ENCODE measurements at regions not wholly inside any gene's neighbourhood (a gene's known extent, or its start where the extent isn't known, plus 50 kb on each side); places are given as distances from the start of the nearest gene placed in this dataset.
A peak's percentile ranks its signal among the peaks of the same experiment; 100 is the strongest.

DNA sequence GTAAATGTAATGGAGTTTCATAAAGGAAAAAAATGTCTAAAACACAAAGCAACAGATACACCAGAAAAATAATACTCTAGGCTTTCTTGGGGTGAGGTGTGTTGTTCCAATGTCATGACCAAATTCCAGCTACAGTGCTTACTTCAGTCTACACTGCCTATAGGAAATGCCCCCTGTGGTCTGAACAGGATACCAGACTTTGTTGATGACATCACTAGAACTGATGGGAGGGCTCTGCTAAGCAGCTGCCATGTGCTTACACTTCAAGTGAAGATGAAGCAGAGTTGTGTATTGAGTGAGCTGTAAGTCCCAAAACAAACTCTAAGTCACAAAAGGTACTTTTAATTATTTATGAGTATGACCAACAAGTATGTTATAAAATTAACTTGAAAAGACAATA, 456.1 kb upstream of the IL12A start:
- Histone ChIP-seq H2AFZ (ENCODE audit: low read depth, low read length) (no peak overlapping the region), H3K36me3 (ENCODE audit: insufficient read depth, low read length) (no peaks in the 10 kb centered on the region), H3K27me3 (ENCODE audit: insufficient read depth, low read length) (no peaks in the 10 kb centered on the region), H3K4me3 (ENCODE audit: low read length) (no peak overlapping the region), H3K4me1 (ENCODE audit: insufficient read depth, low read length) (no peaks in the 10 kb centered on the region), H3K9me3 (ENCODE audit: low read length) (no peaks in the 10 kb centered on the region)

DNA sequence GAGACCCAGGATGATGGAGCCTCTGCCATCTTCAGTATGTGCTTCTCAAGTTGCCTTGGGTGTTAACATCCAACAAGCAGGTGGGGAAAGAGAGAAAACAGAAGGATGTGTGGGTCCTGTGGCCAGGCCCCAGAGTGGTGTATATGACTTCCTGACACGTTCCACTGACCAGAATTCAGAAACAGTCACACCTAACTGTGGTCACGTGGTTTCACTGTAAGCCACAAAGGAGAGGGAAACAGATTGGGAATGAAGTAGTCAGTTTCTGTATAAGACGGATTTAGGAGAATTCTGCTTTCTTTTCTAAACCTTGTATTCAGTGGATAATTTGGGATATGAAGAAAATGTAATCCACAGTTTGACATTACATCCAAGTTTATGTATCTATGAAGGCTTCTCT, 454.1 kb upstream of the IL12A start:
- H3K4me3 ChIP-seq (ENCODE audit: low read length): no peak overlapping the region
- H2AFZ ChIP-seq (ENCODE audit: low read depth, low read length): no peak overlapping the region
- H3K4me1 ChIP-seq (ENCODE audit: insufficient read depth, low read length): no peaks in the 10 kb centered on the region
- no peaks in the 10 kb centered on the region for H3K9me3 ChIP-seq (ENCODE audit: low read length)
- no peaks in the 10 kb centered on the region for H3K36me3 ChIP-seq (ENCODE audit: insufficient read depth, low read length)
- H3K27me3 ChIP-seq (ENCODE audit: insufficient read depth, low read length): no peaks in the 10 kb centered on the region

- Histone ChIP-seq H2AFZ (ENCODE audit: low read depth, low read length) (no peak overlapping the region), H3K4me3 (ENCODE audit: low read length) (no peak overlapping the region), H3K4me1 (ENCODE audit: insufficient read depth, low read length) (no peaks in the 10 kb centered on the region), H3K36me3 (ENCODE audit: insufficient read depth, low read length) (no peaks in the 10 kb centered on the region), H3K27me3 (ENCODE audit: insufficient read depth, low read length) (no peaks in the 10 kb centered on the region), H3K9me3 (ENCODE audit: low read length) (no peaks in the 10 kb centered on the region)
Measured at GRCh38 chr3:159536876-159537275, 451.8 kb upstream of the IL12A start.

DNA sequence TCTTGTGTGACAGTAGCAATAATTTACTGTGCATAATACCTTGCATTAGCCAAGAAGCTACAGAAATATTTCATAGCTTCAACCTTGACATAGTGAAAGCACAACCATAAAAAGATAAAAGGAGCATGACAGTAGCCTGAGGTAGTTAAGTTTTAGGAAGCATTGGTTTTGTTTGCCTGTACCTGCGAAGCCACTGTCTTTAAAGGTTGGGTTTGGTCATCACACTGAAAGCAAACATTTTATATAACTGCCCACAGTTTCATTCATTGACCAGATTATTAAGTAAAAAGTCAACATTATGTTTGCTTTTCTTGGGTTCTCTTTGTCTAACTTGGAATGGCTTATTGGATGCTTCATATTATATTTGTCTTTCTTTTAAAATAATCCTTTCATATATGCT, 450.1 kb upstream of the IL12A start:
- Histone ChIP-seq H3K9me3 (ENCODE audit: low read length) (no peaks in the 10 kb centered on the region), H2AFZ (ENCODE audit: low read depth, low read length) (no peak overlapping the region), H3K27me3 (ENCODE audit: insufficient read depth, low read length) (no peaks in the 10 kb centered on the region), H3K4me3 (ENCODE audit: low read length) (no peak overlapping the region), H3K36me3 (ENCODE audit: insufficient read depth, low read length) (no peaks in the 10 kb centered on the region), H3K4me1 (ENCODE audit: insufficient read depth, low read length) (no peaks in the 10 kb centered on the region)

DNA sequence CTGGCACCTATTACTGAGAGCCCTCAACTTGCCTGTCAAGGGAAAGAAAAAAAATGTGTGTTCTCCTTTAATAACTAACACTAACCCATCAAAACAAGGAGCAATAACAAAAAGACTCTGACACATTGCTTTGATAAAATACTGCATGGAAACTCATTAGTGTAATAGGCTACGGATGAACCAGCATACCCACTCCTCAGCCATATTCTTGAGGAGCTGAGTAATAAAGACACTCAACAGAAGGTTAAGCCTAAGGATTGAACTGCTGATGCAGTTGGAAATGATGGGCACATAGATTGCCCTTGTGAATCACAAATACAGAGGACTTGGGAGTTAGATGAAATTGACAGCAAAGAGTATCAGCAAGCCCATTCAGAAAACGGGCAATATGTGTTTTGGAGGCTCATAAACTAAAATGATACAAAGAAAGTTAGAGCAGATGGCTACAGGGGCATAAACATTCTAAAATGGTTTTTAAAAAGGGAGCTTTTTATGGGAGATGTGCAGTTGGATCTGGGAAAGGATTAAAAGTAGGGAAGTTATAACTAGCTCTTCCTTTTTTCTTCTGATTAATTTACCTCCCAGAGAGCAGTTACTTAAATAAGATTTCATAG, 447.6 kb upstream of the IL12A start:
- H3K27me3 ChIP-seq (ENCODE audit: insufficient read depth, low read length): no peaks in the 10 kb centered on the region
- no peaks in the 10 kb centered on the region for H3K36me3 ChIP-seq (ENCODE audit: insufficient read depth, low read length)
- H3K4me1 ChIP-seq (ENCODE audit: insufficient read depth, low read length): no peaks in the 10 kb centered on the region
- H3K9me3 ChIP-seq (ENCODE audit: low read length): no peaks in the 10 kb centered on the region
- no peak overlapping the region for H3K4me3 ChIP-seq (ENCODE audit: low read length)
- no peak overlapping the region for H2AFZ ChIP-seq (ENCODE audit: low read depth, low read length)

DNA sequence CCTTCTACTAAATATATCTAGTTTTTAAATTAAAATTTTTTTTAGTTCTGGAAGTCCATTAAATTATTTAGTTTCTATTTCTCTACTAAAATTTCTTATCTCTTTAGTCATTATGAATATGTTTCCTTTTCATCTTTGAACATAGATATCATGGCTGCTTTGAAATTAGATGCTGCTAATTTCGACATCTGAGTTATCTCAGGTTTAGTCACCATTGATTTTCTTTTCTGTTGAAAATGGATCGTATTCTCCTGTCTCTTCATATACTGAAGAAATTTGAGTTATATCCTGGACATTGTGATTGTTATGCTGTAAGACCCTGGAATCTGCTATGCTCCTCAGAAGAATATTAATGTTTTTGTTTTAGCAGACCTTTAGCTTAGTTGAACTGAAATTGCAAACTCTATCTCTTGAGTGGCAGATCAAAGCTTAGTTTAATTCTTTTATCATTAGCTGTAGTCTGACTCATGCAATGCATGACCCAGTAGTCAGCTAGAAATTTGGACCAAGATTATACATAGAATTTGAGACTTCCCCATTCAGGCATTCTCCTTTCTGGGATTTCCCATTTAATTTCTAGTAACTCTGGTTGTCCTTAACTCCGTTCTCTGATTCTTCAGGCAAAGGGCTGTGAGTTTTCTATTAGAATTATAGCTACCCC, 439.8 kb upstream of the IL12A start:
- no peaks in the 10 kb centered on the region for H3K9me3 ChIP-seq (ENCODE audit: low read length)
- no peak overlapping the region for H3K4me3 ChIP-seq (ENCODE audit: low read length)
- H3K4me1 ChIP-seq (ENCODE audit: insufficient read depth, low read length): no peaks in the 10 kb centered on the region
- no peaks in the 10 kb centered on the region for H3K27me3 ChIP-seq (ENCODE audit: insufficient read depth, low read length)
- no peak overlapping the region for H2AFZ ChIP-seq (ENCODE audit: low read depth, low read length)
- no peaks in the 10 kb centered on the region for H3K36me3 ChIP-seq (ENCODE audit: insufficient read depth, low read length)

DNA sequence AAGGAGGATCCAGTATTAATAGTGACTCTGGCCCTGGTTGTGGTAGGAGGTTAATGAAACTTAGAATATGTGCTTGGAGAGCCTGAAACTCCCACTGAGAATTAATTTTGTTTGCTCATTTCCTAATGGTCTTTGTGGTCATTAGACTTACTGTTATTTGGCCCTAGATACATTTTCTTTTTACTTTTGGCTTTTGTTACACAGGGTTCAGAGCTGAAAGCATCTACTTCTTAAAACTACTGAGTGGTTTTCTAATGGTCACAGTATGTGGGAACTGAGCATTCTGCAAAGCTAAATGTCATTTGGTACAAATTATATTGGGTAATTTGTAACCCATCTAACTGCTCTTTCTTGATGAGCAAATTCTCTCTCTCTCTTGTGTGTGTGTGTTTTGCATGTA, 433.4 kb upstream of the IL12A start:
- no peaks in the 10 kb centered on the region for H3K27me3 ChIP-seq (ENCODE audit: insufficient read depth, low read length)
- H3K4me1 ChIP-seq (ENCODE audit: insufficient read depth, low read length): peaks cover 7% of the 10 kb centered on the region
- H3K4me3 ChIP-seq (ENCODE audit: low read length): no peak overlapping the region
- no peaks in the 10 kb centered on the region for H3K9me3 ChIP-seq (ENCODE audit: low read length)
- H2AFZ ChIP-seq (ENCODE audit: low read depth, low read length): no peak overlapping the region
- no peaks in the 10 kb centered on the region for H3K36me3 ChIP-seq (ENCODE audit: insufficient read depth, low read length)

DNA sequence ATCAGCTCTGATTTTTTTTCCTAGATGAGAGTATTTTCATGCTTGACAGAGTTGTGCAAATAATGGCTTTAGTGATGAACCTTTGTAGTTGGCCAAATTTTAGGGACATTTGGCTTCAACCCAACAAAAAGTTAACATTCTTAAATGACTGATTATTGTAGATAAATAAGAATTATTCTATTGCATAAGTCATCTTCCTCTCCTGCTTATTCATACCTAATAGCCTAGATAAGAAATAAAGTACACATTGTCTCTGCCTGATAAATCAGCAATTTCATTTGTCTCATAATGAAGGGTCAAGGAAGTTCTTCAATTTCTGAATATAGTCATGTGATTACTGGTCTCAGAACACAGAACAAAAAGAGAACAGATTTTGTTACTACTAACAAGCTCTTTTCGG, 428.9 kb upstream of the IL12A start:
- Histone ChIP-seq H3K4me1 (ENCODE audit: insufficient read depth, low read length) (peaks cover 15% of the 10 kb centered on the region), H3K27me3 (ENCODE audit: insufficient read depth, low read length) (no peaks in the 10 kb centered on the region), H3K4me3 (ENCODE audit: low read length) (peak overlapping the region; percentile 18), H2AFZ (ENCODE audit: low read depth, low read length) (peak overlapping the region; percentile 76), H3K9me3 (ENCODE audit: low read length) (no peaks in the 10 kb centered on the region), H3K36me3 (ENCODE audit: insufficient read depth, low read length) (no peaks in the 10 kb centered on the region)

DNA sequence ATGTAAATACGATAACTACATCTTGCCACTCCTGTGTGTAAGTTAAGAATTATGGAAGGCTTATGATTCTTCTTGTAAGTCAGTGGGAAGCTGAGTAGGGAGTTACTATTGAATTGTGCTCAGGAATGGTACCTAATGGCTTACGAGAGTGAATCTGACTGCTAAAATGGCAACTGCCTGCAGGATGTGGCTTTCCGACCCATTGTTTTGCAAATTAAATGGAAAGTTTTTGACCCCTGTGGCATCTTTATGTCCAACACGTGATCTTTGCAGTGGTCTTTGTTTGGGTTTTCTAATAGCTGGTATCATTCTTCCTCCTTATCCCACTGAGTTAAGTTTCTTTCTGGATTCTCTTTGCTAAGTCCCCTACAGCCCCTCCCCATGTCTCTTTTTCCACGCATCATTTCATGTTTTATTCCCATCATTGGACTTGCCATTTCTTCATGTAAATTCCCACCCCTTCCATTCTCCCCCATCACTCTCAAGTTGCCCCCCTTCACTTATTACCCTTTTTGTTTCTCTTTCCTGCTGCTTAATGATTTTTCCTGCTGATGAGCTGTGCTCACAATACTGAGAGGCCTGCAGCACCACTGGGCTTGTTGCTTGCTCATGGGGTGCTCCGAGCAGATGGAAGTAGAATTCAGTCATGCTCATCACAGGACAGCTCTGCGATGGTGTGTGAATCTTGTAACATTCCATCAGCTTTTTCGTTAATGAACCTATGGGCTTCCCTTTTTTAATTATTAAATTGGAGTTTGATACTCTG, 428.2 kb upstream of the IL12A start:
- peak overlapping the region; percentile 76 for H2AFZ ChIP-seq (ENCODE audit: low read depth, low read length)
- no peaks in the 10 kb centered on the region for H3K36me3 ChIP-seq (ENCODE audit: insufficient read depth, low read length)
- no peaks in the 10 kb centered on the region for H3K9me3 ChIP-seq (ENCODE audit: low read length)
- H3K4me1 ChIP-seq (ENCODE audit: insufficient read depth, low read length): peaks cover 15% of the 10 kb centered on the region
- H3K4me3 ChIP-seq (ENCODE audit: low read length): peak overlapping the region; percentile 18
- H3K27me3 ChIP-seq (ENCODE audit: insufficient read depth, low read length): no peaks in the 10 kb centered on the region

GRCh38 chr3:159565313-159565712, 423.3 kb upstream of the IL12A start:
- Histone ChIP-seq H3K27me3 (ENCODE audit: insufficient read depth, low read length) (no peaks in the 10 kb centered on the region), H2AFZ (ENCODE audit: low read depth, low read length) (no peak overlapping the region), H3K4me1 (ENCODE audit: insufficient read depth, low read length) (peaks cover 7% of the 10 kb centered on the region), H3K36me3 (ENCODE audit: insufficient read depth, low read length) (no peaks in the 10 kb centered on the region), H3K4me3 (ENCODE audit: low read length) (no peak overlapping the region), H3K9me3 (ENCODE audit: low read length) (no peaks in the 10 kb centered on the region)

DNA sequence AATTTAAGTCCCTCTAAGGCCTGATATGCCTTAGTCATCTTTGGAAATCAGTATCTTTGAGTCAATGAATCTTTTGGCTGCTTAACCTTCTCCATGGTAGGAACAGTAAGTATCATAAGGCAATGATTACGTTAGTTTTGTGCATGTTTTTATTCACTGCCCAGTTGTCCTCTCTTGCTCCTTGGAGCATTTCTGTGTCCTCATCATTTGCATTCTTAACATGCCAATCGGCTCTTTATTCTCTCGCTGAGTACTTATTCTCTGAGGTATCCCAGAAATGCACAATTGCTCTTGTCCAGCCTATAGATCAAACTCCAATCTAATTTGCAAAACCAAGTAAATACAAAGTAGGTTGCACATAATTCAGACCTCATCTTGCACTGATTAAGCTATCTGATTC, 405.0 kb upstream of the IL12A start:
- no peaks in the 10 kb centered on the region for H3K36me3 ChIP-seq (ENCODE audit: insufficient read depth, low read length)

GRCh38 chr3:159584421-159584820, 404.2 kb upstream of the IL12A start:
- Histone ChIP-seq H3K36me3 (ENCODE audit: insufficient read depth, low read length) (no peaks in the 10 kb centered on the region), H3K4me1 (ENCODE audit: insufficient read depth, low read length) (peaks cover 3% of the 10 kb centered on the region), H3K9me3 (ENCODE audit: low read length) (no peaks in the 10 kb centered on the region), H3K27me3 (ENCODE audit: insufficient read depth, low read length) (no peaks in the 10 kb centered on the region), H2AFZ (ENCODE audit: low read depth, low read length) (no peak overlapping the region), H3K4me3 (ENCODE audit: low read length) (no peak overlapping the region)

More for the DNA sequence above, 405.0 kb upstream of the IL12A start:
- Histone ChIP-seq H3K4me3 (ENCODE audit: low read length) (no peak overlapping the region), H3K9me3 (ENCODE audit: low read length) (no peaks in the 10 kb centered on the region), H3K4me1 (ENCODE audit: insufficient read depth, low read length) (peaks cover 3% of the 10 kb centered on the region), H3K27me3 (ENCODE audit: insufficient read depth, low read length) (no peaks in the 10 kb centered on the region), H2AFZ (ENCODE audit: low read depth, low read length) (no peak overlapping the region)

DNA sequence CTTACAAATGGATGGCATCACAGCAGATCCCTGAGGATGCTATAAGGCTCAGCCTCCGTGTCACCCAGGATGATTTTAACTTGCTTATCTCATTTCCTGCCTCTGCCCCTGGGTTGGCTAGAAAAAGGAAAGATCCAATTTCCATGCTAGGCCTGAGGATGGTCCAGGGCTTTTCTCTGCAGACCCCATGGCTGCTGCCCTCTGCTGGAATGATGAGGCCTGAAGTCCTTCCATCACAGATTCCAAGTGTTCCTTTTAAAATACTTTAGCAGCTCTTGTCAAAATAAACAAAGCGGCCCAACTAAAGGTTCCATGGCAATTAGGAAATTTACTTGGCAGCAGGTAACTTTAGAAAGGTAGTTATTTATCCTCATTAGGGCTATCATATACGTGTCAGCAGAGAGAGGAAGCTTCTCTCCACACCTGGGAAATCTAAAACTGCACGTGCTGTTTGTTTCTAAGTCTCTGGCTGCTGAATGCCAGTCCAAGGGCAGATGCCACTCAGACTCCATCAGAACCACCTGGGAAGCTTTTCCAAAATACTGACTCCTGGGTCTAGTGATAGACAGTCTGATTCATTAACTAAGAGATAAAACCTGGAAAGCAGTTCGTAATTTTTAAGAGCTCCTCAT, 401.9 kb upstream of the IL12A start:
- H3K9me3 ChIP-seq (ENCODE audit: low read length): no peaks in the 10 kb centered on the region
- no peaks in the 10 kb centered on the region for H3K36me3 ChIP-seq (ENCODE audit: insufficient read depth, low read length)
- H2AFZ ChIP-seq (ENCODE audit: low read depth, low read length): no peak overlapping the region
- no peaks in the 10 kb centered on the region for H3K27me3 ChIP-seq (ENCODE audit: insufficient read depth, low read length)
- peaks cover 3% of the 10 kb centered on the region for H3K4me1 ChIP-seq (ENCODE audit: insufficient read depth, low read length)
- H3K4me3 ChIP-seq (ENCODE audit: low read length): no peak overlapping the region

Data from neuron (in vitro differentiated cells).